ENCODE measurements at regions not wholly inside any gene's neighbourhood (a gene's known extent, or its start where the extent isn't known, plus 50 kb on each side); places are given as distances from the start of the nearest gene placed in this dataset.

DNA sequence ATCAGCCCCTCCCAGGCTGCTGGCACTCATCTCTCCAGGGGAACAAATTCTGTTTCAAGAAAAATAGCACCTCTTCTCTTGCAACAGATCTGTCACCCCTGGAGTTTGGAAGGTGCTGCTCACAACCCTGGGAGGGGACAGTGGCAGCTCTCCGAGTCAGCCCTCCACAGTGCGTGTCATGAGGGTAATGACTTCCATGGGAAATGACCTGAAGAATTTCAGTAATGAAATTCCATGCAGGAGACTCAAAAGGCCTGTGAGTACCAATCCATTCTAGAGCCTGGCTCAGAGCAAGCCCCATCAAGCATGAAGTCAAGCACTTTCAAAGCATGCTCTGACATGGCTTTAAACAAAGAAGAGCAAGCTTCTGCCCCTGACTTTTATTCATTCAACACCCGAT, 276.3 kb upstream of the PARD3B start:
- DNase-seq (ENCODE audit: low read depth in 2 of 2) = no peak

DNA sequence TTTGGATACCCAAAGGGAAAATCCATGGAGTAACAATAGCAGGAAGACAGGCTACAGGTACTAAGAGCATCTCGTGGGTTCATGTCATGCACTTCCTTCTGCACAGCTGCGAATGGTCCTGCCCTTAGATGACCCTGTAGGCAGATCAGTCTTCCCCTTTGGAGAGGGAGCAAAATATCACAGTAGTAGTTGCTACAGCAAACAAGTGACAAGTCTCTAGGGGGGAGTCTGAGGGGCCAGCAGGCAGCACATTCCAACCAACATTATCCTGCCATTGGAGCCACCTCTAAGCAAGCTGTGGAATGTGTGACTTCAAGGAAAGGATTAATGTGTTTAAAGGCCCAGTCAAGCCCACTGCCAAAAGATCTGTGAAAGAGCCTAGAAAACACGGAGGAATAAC, 273.2 kb upstream of the PARD3B start:
- DNase-seq (ENCODE audit: low read depth in 2 of 2) = no peak

DNA sequence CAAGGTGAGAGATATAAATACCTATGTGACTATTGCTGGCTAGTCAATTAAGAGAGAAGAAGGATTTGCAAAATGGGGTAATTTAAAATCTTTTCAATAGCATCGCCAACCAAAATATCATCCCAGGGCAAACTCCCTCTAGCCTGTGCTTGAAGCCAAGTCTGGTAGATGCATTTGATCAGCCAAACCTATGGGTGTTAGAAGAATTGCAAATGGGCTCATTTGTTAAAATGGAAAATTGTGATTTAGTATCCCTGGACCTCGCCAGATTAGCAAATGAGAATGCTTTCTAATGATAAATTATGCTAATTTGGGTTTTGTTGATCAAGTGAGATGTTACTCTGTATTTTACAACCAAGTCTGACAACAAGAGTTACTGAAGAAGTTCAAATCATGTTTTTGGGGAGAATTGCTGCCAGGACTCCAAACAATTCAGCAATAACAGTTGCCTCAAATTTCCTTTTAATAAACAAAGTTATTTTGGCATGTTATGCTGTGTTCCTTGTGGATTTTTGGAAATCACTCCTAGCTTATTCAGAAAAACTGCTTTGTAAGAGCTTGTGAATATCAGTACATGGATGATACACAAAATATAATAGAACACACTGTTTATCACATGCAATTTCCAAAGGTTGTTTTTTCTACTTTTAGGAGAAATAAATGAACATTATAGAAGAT, 272.5 kb upstream of the PARD3B start:
- no peak for DNase-seq (ENCODE audit: low read depth in 2 of 2)

DNA sequence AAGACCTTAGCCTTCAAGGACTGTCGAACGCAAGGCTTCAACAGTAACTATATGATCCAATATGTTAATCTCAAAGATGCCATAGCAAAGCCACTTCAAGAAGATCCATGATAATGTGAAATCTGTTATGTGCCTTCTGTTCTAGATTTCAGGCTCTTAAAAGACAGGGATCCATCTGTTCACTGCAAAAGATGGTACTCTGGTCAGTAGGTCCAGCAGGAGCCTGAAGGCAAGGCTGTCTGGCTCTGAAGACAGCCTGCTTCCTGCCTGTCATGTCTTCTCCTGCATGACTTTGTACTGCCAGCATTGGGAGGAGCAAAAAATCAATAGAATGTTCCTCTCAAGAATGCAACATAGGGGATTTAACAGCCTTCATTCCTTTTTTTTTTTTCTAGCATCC, 270.8 kb upstream of the PARD3B start:
- DNase-seq (ENCODE audit: low read depth in 2 of 2) = no peak

DNA sequence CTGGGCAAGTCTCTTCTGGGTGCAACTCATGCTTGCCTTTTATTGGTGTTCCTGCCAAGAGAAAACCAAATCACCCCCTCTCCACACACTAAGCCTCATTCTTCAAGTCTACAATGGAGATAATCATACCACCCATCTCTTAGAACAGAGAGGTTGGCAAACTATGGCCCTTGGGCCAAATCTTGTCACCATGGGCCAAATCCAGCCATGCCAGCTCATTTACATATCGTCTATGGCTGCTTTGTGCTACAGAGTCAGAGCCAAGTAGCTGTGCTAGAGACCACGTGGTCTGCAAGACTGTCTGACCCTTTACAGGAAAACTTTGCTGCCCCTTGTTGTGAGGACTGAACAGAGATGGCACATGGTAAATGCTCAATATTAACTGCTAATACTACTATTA, 270.3 kb upstream of the PARD3B start:
- no peak for DNase-seq (ENCODE audit: low read depth in 2 of 2)

DNA sequence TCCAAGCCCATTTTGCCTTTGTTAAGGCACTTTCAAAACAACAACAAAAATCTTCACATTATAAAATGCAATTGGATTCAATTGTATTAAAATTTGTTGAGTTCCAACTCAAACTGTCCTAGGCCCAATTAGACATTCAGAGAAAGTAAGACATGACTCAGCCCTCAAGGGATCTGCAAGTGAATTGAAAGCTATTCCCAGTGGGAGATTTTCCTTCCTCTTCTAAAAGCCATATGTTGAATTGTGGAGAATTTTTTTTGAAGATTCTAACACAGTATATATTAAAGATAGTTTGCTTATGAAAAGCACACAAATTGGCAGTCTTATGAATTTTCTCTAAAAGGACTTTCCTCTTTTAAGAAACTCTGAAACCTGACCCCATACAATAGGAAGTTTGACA, 268.0 kb upstream of the PARD3B start:
- DNase-seq (ENCODE audit: low read depth in 2 of 2) = no peak

DNA sequence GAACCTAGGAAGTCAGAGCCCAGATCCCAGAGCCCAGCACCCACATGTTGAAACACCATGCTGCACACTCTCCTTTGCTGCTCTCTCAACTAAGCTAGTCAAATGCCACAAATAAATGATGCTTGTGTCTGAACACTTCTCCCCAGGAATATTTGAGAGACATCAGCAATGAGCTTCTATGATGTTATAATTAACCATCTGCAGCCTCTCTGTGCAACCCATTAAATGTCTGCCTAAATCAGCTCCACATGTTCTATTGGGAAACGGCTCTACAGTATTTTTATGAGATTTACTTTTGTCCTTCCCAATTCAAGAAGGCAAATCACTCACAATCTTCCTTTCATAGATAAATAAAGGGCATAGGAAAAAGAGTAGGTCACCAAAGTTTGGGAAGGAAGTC, 266.8 kb upstream of the PARD3B start:
- no peak for DNase-seq (ENCODE audit: low read depth in 2 of 2)

DNA sequence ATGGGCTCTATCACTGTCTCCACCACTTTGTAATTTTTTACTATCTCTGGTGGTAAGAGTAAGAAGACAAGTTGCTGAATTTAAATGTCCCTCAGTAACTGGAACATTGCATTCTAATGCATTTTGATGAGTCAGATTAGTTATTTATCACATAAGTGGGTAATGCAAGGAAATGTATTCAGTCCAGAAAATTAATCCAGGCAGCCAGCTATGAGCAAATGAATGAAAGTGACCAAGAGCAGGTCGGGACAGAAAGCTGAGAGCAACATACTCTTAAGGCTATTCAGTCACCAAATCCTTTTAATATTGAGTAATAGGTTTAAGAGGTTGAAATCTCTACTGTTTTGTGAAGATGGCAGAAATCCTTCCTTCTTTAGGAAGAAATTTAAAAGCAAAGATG, 265.5 kb upstream of the PARD3B start:
- no peak for DNase-seq (ENCODE audit: low read depth in 2 of 2)

DNA sequence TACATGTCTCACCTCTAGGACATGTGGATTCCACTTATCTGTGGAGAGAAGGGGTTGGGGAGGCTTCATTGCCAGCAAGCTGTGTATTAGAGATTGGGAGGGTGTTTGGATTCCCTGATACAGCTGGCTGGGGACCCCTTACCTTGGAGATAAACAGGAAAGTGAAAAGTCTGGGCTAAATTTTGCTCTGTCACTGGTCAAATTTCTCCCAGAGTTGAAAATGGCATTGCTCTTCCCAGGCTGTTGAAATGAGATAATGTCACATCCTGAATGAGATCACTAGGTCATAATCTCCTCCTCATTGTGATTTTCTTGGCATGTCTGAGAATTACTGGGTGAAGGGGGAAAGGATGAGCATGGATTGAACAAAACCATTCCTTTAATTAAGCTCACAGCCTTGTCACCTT, 265.0 kb upstream of the PARD3B start:
- no peak for DNase-seq (ENCODE audit: low read depth in 2 of 2)

DNA sequence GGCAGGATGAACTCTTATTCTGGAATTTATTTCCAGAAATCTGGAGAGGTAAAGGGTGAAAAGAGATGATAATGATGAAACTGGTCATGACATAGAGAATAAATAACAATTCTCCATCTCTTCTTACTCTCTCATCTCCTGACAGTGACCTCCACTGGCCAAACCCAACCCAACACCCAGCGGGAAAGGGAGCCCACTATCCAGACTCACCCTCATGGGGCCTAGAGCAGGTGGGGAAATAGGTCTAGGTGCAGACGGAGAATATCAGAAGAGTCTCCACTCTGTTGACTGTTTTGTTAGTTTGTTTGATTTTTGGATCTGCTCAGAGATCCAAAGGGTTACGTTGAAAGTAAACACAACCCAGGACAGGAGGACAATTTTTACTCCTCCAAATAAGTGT, 263.2 kb upstream of the PARD3B start:
- DNase-seq (ENCODE audit: low read depth in 2 of 2) = no peak

DNA sequence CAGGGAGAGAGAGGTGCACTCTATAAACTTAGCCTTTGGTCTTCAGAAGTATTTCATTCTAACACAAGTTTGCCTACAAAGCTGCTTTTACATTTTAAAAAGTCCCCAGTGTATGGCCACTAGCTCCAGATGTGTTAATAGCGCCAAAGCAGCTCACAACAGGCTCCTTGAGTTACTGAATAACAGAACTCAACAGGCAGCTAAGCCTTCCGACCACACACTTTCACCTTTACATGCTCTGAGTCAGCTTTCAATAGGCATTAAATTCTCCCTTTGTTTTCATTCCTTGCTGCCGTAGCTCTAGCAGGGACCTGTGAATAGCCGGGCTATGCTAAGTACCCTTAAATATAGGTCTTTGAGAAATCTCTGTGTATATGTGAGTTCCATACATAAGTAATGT, 262.8 kb upstream of the PARD3B start:
- DNase-seq (ENCODE audit: low read depth in 2 of 2) = no peak

DNA sequence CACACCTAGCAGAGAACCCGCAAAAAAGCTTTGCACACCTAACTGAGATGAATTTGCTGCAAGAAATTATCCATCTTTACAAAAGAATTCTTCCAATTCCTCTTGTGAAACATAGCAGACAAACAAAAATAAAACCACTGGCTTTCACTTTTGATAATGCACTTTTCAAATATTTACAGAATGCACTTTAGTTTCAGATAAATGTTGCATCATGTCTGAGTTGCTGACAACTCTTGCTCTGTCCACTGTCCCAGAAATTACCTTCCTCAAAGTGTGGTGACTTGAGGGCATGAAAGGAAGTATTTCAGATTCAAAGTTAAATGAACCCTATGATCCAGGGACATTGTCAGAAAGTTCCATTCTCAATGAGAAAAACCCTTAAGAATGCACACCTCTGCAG, 256.2 kb upstream of the PARD3B start:
- DNase-seq (ENCODE audit: low read depth in 2 of 2) = no peak

DNA sequence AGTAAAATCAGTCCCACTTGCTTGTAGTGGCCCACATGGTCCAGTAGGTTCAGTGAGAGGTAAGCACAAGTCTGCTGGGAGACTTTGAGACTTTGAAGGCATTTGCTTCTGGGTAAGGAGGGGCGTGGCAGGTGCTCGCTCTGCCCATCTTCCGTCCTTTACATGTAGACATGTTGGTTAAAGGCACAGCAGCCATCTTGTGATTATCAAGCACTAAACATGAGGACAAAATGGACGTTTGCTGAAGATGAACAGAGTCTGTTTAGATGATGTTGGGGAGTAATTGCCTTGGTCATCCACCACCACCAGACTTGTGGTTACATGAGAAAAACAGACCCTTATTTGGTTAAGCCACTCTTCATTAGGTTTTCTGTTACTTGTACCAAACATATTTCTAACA, 252.8 kb upstream of the PARD3B start:
- DNase-seq (ENCODE audit: low read depth in 2 of 2) = no peak

DNA sequence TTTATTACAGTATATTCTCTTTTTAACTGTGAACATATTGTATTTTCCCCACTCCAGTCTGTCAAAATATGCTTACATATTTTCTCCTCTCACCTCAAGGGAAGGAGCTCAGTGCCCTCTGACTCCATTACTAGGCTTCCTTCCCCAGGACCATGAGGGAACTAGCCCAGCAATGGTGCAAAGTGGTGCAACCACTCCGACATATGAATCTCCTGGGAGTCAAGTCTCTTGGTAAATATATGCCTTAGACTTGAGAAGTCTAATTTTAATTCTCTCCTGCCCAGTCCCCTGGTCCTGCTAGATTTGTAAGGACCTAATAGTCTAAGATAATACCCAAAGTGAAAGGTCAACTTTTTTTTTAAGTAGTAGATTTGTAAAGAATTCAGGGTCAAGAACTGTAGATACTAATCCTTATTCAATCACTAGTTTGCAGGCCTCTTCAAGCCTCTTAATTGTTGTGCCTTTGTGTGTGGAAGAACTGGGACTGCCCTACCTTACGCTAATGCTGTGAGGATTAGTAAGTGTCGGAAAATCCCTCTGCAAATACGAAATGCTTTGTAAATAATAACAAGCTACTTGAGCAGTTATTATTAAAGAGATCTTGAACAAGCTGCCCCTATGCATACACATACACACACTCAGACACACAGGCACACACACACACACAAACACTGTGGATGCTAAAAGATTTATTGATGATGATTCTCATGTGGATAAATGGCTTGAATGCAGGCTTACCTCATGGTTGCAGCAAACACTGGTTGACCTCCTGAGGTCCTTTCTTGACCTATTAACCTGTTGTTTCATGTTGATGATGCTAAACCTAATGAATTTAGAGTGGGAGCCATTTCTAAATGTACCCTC, 251.2 kb upstream of the PARD3B start:
- DNase-seq (ENCODE audit: low read depth in 2 of 2) = no peak

DNA sequence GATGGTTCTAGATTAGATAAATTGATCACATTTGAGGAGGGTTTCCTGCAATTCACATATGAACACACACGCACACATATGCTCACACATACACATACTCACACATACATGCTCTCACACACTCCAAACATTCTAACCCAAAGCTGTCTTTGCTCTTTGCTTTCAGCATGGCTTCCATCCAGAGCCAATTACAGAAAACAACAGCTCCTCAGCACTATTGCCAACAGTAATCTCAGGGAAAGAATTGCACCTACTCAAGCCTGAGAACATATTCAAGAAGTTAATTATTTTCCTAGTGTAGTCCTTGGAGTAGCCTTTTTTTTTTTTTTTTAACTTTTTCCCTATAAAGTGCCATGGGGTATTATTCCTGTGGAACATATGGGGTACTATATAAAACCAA, 246.9 kb upstream of the PARD3B start:
- DNase-seq (ENCODE audit: low read depth in 2 of 2) = no peak

DNA sequence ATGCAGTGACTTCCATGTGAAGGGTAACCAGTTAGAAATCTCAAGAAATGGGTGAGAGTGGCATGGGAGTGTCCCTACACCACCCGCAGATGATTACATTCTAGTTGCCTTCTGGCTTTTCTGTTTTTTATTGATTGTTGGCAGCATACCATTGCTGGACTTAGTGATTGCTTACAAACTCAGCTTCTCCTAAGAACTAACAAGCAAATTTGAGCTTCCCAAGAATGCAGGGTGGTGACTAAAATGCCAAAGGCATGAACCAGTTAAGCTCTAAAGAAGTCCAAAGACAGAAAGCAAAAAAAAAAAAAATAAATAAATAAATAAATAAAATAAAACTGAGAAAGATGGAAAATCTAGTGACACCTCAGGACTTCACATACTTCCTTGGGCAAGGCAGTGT, 245.5 kb upstream of the PARD3B start:
- DNase-seq (ENCODE audit: low read depth in 2 of 2) = no peak

DNA sequence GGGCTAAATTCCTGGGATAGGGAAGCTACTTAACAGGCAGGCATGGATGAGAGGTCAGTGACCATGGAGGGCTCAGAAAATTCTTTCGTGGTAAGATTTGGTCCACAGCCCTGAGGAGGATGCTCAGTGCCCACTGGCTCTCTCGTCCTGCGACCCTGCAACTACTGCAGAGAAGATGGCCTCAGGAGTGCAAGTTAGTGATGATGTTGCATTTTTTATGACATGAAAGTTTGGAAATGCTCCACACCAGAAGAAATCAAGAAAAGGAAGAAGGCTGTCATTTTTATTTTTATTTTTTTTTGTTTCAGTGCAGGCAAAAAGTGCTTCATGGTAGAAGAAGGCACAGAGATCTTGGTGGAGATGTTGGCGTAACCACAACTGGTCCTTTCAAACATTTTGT, 238.6 kb upstream of the PARD3B start:
- DNase-seq (ENCODE audit: low read depth in 2 of 2) = no peak

DNA sequence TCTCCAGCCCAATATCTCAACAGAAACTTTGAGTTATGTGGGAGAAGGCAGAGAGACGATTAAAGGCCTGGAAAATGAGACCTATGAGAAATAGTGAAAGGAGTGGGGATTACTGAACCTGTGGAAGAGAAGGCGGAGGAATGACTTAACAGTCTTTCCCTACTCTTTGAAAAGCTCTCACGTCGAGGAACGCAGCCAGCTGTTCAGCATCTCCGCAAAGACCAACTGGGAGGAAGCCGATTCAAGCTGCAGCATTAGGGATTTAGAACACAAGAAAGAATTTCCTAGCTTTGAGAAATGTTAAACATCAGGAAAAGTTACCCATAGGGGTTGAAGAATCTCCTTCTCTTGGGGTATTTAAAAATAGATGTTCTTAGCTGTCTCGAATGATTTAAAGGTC, 233.2 kb upstream of the PARD3B start:
- DNase-seq (ENCODE audit: low read depth in 2 of 2) = no peak

DNA sequence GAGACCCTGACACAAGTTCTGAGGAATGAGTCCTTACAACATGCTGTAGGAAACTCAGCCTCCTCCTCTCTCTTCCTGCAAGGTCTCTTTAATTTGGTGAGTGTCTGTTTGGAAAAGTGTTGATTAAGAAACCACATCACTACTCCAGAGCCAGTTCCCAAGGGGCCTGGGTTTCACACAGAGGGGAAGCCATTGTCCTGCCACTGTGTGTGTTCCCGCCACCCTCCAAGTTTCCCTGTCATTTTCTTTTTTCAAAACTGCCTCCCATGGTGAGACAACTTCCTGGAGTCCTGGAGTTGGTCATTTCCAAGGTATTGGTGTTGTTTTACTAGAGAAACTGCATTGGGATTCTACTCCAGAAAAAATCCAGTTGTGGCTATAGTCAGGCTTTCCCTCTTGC, 232.0 kb upstream of the PARD3B start:
- no peak for DNase-seq (ENCODE audit: low read depth in 2 of 2)

DNA sequence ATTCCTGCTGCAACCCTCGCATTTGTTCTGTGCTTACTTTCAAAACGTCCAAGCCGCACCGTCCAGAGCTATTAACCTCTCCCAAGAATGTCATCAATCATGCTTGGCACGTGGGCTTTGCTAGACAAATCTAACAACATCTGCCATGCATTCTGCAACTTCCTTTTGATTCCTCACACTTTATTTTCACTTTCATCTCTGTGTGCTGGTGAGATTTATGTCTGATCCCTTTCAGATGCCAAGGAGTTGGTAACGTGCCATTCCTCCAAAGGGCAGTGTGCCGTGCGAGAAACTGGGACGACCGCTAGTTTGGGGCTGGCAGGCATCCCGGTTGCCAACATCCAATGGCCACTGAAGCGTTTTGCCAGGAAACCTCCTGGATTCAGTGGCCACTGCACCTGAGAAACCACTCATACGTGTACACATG, 230.0 kb upstream of the PARD3B start:
- DNase-seq (ENCODE audit: low read depth in 2 of 2) = no peak

DNA sequence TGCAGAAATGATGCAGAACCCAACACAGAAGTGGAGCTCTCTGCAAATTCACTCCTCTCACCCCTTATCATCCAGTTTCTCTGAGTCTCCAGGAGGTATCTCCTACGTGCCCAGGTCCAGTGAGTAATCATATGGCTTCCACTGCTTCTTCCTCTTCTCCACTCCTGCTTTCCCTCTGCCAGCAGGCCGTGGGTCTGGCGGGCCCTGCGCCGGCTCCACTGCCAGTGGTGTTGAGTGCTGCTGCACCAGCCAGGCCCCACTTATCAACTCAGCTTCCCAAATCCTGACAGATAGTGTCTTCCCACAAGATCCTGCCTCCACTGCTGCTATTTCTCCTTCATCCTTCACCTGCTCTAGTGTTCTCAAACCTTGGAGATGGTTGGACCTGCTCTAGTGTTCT, 227.6 kb upstream of the PARD3B start:
- DNase-seq (ENCODE audit: low read depth in 2 of 2) = no peak

DNA sequence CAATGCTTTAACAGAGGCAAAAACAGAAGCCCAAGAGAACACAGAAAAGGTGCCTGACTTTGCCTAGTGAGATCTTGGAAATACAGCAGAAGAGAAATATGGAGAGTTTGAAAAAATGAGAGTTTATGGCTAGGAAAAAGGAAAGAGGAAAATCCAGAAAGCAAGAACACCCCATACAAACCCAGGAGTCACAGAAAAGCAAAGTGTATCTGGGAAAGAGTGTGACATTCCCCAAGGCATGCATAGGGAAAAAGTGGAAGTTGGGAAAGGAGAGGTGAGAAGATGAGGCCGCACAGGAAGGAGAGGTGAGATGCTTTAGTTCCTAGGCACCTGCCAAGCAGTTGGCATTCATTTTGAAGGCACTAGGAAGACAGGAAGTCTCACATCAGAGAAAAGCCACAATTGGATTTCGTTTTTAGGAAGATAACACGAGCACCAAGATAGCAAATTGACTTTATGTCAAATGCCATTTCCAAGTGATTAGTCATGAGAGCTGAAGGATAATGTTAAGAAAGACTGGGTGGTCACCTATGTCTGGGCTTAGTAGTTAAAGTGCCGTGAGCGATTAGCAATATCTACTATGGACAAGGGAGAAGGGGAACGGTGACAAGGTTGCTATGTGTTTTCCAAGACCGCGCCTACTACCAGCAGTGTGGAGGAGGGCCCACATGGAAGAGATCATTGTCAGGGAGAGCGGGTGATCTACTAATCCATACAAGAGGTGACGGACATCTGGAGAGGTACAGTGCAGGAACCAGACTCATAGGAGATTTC, 224.1 kb upstream of the PARD3B start:
- no peak for DNase-seq (ENCODE audit: low read depth in 2 of 2)
